GM19395 (cell line): ENCODE measurements at regions not wholly inside any gene's neighbourhood (a gene's known extent, or its start where the extent isn't known, plus 50 kb on each side); places are given as distances from the start of the nearest gene placed in this dataset.

ENCODE experiments used
- ATAC-seq: cut with Tn5 transposase; IDR thresholded peaks from one replicate; pipeline ENCODE4 v1.9.1; 2021; ENCODE audit warnings: mild to moderate bottlenecking, moderate library complexity; ENCODE audit not compliant: unreplicated experiment

DNA sequence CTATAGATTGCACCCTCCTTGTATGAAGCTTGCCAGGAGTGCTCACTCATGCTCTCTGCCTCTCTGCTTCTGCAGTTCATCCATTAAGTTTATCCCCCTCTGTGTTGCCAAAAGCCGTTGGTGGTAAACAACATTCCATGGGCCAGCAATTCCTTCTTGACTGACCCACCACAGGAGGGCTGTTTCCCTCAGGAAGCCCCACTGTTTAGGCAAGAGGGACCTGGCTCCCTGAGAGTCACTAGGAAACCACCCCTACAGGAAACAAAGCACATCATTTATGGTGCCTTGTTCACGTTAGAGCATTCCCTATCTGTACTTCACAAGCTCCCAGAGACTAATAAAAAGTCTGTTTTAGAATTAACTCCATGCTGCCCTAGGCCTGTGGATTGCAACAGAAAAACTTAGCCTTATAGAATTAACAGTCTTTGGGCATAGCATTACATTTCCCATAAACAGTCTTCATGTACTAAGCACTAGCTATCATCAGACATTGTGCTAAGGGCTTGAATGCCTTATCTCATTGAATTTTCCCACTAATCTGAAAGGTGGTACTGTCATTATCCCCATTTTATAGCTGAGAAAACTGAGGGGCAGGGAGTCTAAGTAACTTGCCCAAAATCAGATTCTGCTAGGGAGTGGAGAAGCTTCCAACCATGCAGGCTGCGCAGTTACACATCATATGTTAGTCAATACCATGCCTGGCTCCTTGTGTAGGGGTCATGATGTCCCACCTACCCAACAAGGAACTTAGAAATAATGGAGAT is 149.9 kb downstream of the SHQ1 start:
- no peak for ATAC-seq

DNA sequence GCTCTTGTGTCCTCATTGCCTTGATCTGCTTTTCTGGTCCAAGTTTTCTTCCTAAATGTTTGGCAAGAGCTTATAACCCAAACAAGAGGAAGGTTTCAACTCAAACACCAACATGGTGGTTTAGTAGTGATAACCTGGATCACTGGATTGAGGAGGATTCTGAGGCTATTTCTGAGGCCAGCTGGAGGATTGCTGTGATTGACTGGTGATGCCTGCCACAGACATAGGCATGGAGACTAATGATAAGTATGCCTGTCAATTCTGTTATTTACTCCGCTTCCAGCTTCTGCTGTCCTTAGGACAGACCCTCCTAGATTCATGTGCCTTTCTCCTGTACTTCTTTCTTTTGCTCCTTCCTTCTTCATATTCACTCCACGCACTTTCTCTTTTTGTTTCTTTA is 150.5 kb downstream of the SHQ1 start:
- no peak for ATAC-seq

DNA sequence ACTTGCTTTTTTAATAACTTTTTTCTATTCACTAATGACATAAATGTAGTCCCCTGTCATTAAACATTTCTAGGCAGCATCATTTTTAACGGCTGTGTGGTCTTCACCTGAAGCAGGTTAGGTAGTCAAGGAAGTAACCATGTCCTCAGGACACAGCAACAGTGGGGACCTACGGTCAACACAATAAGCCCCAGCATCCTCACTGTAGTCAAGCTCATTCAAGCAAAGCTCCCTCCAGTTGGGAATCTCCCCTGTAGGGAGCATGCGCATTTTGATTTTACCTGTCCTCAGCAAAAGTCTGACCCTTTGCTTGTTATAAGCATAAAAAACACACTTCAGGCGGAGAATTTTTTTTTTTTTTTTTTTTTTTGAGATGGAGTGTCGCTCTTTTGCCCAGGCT is 151.4 kb downstream of the SHQ1 start:
- no peak for ATAC-seq

DNA sequence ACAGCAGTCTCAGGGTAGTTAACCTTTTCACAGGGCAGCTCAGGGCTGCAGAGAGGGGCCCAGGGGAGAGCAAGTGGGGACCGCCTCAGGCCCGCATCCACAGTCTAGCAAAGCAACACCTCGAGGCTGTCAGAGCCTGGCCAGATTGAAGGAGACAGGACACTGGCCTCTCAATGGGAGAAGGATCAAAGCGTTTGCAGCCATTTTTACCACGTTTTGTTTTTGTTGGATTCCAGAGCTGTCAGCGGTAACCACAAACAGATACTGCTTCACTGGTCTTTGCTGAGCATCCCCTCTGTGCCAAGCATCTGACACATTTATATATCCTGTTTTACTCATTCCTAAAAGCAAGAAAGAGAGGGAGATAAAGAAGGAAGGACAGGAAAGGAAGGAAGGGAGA is 153.8 kb downstream of the SHQ1 start:
- no peak for ATAC-seq

DNA sequence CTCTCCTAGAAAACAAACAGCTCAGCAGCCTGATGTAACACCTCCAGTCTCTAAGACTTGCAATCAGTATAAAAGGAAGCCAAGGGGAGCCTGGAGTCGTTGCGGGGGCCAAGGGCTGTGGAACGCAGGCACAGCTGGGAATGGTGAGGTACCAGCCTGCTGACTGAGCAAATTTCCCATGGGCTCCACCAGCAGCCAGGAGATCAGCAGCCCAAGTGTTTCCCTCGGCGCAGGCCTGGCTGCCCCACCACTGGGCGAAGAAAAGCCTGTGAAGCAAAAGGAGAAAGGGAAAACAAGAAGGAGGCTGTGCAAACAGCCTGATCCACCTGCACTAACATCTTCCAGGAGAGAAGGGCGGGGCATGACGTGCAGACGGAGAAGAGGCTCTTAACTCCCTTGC is 155.3 kb downstream of the SHQ1 start:
- no peak for ATAC-seq

DNA sequence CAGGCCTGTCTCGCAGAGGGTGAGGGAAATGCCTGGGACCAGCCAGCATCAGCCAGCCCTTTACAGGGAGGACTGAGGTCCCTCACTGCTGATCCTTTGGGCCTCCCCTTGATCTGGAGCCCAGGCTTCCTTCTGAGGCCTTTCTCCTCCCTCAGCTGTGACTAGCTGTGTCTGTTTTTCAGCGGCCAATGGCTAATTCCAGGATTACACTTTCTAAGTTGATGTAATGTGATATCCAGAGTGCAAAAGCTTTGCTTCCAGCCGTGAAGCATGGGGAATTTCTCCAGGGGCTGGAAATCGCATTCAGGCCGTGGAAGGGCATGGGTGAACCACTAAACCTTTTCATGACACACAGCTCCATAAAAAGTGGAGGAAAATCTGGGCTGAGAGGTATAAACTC is 157.6 kb downstream of the SHQ1 start:
- no peak for ATAC-seq

DNA sequence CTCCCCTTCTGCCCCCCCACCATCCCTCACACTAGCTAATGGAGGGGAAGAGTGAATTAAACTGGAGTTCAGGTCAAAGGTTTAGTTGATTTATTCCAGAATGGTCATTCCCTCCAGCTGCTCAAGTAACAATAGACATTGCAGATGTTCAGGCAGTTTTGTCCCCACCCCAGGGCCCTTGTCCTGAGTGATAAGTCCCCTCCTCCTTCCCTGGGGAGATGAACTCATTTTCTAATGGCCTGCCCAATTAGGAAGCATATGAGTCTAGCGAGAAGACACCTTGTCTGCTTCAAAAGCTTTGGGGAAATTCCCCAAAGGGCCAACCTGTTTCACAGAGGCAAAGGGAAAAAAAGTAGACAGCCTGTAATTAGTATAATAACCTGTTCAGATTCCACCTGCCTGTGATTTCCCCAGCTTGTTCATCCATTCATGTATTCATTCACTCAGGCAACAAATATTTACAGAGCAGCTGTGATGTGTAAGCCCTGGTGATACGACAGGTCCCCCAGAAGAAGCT is 165.3 kb downstream of the SHQ1 start:
- peak; percentile 70 for ATAC-seq

DNA sequence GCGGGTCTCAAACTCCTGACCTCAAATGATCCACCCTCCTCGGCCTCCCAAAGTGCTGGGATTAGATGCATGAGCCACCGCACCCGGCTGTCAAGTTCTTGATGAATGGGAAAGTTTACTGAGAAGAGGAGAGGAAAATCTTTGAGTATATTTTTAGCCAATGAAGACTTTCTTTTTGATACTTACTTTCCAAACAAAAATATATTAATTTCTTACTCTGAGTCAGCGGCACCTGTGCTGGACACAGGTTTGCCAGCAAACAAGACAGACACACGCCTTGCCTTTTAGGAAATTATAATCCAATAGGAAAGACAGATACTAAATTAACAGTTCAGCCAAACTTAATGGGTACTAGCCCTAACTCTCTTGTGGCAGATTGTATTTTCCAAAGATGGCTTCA is 166.6 kb downstream of the SHQ1 start:
- ATAC-seq, result no peak

DNA sequence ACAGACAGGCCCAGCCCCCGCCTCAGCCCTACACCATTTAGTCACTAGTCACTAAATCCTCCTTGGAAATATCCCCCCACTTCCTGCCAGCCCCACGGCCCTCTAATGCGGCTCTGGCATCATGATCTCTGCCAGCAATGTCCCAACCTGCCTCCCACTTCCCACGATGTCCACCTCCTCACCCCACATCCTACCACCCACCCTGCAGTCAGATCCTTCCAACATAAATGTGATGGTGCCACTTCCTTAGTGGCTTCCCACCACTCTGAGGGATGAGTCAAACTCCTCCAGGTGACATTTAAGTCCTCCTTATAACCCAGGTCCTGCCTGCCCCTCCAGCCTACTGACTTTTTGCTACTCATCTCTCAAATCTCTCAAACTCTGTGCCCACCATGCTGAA is 167.5 kb downstream of the SHQ1 start:
- no peak for ATAC-seq

DNA sequence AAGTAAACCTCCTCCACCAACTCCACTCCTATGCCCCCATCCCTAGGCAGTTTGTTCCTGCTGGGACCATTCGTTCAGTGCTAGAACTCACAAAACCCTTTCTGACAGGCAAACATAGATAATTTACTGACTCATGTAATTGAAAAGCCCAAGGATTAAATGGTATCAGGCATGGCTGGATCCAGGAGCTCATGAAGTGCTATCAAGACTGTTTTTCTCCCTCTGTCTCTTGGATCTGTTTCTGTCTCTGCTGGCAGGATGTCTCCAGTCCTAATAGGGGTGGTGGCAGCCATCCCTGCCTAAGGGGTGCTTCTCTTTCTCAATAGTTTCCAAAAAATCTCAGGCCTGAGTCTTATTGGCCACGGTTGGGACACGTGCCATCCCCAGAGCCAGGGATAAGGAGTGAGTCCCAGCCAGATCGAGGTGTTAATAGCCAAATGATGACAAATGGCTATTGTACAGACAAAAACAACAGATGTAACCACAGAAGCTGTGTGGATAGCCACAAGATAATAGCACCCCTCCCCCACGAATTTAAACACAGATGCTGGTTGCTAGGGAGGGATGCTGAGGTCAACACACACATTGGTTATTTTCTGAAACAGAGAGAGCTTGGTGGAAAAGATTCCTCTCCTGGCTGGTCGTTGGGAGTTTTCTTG is 168.6 kb downstream of the SHQ1 start:
- no peak for ATAC-seq

DNA sequence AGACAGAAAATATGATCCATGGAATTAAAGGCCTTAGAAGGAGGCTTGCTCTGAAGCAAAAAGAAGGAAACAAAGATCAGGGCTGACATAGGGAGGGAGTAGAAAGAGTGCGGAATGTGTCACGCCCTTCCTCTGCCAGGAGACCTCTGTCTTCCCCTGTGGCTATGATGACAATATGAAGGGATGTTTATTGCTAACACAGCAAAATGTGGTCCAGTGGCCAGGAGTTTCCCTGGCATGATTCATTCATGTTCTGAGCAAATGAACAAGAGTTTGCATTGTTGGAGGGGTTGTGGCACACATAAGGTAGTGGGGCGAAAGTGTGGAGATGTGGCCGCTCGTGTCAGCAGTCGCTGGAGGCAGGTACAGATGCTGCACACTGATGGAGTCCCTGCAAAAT is 169.4 kb downstream of the SHQ1 start:
- no peak for ATAC-seq

DNA sequence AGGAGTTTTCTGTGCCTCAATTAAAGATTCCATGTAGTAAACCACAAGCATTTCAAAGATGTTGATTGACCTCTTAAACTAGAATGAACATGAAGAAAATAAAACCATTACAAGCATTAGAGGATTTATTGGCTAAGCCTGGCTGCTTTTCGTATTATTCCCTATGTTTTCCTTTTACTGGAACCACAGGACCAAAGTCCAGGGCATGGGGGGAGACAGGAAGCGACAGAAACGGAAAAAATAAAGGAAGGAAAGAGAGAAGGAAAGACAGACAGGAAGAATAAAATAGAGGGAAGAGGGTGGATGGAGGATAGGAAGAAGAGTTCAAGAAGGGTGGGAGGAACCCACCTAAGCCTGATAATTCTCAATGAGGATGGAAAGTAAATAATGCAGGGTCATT is 169.9 kb downstream of the SHQ1 start:
- ATAC-seq, result no peak

DNA sequence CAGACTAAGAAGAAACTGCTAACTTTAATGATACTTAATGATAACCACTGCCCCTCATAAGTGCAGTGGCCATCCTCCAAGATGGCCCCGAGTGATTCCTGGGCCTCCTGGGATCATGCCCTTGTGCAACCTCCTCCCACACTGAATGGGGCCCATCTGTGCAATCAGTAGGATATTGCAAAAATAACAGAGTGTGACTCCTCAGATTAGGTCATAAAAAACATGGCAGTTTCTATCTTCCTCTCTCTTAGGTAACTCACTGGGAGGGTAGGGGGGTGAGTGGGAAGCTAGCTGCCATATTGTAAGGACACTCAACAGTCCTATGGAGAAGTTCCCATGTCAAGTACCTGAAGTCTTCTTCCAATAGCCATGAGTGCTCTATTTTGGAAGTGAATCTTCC is 173.0 kb downstream of the SHQ1 start:
- no peak for ATAC-seq

DNA sequence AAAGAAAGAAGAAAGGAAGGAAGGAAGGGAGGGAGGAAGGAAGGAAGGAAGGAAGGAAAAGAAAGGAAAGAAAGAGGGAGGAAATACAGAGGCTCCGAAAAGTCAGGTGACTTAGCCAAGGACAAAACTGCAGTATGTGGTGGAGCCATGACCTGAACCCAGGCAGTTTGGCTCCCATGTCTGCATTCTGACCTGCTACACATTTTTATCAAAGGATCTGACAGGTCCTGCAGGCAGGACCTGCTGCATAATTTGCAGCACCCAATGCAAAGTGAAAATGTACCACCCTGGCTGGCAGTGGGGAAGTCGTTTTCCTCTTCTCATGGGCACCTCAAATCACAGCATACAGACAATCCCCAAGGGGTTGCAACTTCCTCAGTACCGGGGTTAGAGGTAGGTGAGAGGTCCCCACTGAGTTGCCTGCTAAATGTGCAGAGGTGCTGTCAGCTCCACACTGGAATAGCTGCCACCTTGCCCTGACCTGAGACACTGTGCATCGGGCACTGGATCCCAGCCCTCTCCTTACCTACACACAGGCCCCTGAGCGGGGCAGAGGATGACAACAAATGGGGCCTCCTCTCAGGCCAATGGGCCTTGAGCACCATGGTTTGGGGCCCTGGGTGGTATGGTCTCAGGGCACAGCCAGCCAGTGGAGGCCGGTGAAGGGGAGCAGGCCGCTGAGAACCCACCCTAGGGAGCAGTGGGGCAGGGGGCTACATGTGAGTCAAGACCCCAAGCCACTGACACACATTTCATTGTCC is 175.1 kb downstream of the SHQ1 start:
- no peak for ATAC-seq

DNA sequence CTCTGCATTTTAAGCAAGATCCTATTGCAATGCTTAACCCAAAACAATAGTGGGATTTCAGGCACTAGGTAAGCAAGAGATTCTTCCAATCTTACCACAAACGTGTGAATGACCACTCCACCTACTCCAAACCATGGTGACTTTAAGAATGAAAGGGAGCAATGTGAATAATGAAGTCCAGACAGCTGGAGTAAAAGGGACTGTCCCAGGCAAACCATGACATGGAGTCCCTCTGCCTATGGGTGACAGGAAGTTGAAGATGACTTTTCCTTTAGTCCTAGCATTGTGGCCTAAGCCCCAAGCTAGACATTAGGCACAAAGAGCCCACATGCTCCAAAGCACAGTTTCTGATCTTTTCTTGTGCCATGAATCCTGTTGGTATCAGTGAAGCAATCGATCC is 179.0 kb downstream of the SHQ1 start:
- no peak for ATAC-seq

DNA sequence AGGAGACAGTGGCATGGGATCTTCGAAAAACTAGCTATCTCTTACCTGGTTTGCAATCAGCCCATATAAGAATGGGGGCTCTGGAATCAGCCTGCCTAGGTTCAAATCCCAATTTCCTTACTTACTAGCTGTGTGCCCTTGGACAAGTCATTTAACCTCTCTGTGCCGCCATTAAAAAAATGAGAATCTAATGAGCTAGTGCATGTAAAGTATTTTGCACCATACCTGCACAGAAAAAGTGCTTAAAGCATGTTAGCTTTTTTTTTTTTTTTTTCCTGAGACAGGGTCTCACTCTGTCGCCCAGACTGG is 181.8 kb downstream of the SHQ1 start:
- ATAC-seq, result no peak

DNA sequence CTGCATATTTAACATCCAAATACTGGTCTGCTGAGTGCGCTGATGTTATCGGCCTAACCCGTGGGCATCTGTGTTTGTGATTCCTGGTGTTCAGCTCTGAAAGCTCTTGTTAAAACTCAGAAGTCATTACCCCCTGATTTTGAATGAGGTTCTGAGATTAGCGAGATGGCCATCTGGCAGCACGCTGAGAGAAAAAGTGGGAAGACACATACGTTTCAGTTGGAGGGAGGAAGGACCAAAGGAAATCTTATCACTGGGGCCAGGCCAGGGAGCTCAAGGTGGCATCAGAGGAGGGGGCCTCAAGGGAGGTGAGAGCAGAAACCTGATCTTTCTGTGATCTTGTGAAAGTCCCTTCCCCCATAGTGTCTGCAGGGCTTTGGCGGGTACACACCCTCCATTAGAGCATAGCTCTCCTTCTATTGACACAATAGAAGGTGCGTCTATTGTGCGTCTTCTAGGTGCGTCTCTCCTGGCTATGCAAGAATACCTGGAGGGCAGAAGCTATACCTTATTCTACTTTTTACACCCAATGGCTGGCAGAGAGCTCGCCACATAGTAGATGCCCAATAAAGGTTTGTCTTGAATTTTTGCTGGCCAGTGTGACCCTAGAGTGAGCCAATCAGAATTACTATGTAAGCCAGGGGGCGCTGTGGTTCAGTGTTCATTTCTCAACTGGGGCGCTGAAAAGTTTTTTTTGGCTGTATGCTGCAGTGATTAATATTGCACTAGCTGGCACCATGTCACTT is 182.4 kb downstream of the SHQ1 start:
- no peak for ATAC-seq

DNA sequence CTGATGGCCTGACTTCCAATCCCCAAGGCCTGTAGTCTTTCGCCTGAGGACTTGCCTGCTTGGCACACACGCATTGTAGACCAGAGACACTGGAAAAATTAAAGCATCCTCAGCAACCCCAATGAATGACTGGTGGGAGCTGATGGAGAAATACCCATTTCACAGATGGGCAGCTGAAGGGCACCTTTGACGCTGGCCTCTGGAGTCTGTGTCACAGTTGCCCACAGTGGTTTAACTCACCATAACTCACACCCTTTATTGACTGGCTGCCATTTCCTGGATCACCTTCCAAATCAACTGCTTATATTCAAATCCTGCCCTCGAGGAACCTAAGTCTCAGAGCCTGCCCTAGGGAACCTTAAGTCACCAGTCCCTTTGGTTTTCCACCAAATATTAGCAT is 183.1 kb downstream of the SHQ1 start:
- ATAC-seq, result no peak

DNA sequence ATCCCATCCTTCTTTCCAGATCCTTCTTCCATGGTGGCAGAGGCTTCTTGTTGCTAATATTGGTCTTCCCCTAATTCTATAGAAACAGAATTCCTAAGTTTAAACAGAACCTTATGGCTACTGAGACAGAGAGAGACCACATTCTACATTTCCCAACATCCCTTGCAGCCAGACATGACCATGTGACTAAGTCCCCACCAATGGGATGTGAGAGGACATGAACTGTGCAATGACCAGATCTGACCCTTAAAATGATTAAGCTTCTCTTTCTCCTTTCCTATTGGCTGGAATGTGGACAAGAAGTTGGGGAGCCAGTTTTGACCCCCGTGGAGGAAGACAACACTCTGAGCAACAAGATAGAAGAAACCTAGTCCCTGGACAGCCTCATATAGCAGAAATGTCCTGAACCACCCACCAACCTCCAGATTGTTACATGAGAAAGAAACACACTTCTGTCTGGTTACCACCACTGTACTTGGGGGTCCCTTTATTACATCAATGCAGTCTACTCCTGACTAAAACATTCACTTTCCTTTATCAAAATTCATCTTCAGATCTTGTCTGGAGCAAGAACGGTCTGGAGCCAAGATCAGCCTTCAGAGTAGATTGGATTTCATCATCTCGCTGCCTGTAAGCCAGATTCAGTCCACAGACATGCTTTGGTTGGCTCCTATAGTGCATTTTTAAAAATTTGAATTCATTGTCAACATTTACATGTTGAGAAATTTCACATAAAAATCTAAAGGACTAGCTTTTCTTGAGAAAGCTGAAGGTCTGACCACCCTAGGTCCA is 183.9 kb downstream of the SHQ1 start:
- no peak for ATAC-seq

DNA sequence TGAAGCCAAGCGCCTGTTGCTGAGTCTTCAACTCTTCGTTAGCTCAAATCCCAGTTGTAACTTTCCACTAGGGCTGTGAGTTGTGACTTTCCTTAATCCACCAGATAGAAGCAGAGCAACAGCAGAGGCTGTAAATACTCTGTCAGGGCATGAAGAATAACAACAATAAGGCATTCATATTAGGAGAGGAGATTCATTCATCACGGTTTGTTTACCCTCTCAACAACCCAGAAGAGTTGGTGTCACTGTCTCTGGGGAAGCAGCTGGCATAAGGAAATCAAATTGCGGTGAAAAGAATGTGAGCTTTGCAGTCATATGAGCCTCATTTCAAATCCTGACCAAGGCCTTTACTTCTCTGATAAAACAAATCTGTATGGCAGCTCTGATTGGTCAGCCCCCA is 184.8 kb downstream of the SHQ1 start:
- no peak for ATAC-seq

DNA sequence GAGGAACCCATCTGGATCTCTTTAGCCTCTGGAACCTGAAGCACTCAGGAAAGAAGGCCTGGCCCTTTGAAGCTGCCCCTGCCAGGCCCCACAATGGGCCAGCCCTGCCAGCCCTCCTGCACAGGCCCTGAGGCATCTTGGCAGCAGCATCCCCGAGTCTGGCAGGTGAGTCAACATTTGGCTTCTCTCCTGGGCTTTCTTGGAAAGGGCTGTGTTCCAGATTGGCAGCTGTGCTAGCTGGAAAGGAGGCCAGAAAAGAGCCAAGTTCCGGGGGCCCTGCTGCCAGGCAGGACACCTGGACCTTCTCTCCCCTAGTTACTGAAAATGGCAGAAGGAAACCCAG is 187.2 kb downstream of the SHQ1 start:
- no peak for ATAC-seq
